GM18867 (cell line): ENCODE measurements at regions not wholly inside any gene's neighbourhood (a gene's known extent, or its start where the extent isn't known, plus 50 kb on each side); places are given as distances from the start of the nearest gene placed in this dataset.
"Not testable (repeated sequence)": the region's sequence is repeated elsewhere in the genome, so short reads cannot be mapped to it uniquely, and the experiment has no call there.

Experiments
- ATAC-seq: cut with Tn5 transposase; IDR thresholded peaks from one replicate; pipeline ENCODE4 v1.9.1; 2021; ENCODE audit warnings: mild to moderate bottlenecking, moderate library complexity; ENCODE audit not compliant: unreplicated experiment

- ATAC-seq = no peak
These were observed 133.8 kb upstream of the TBX3 start for GRCh38 chr12:114817571-114818425.

GRCh38 chr12:114815026-114815795 lies 131.2 kb upstream of the TBX3 start:
- ATAC-seq = no peak

- no peak for ATAC-seq
These were observed 129.1 kb upstream of the TBX3 start for GRCh38 chr12:114812858-114813761.

- ATAC-seq = no peak
These were observed 128.4 kb upstream of the TBX3 start for GRCh38 chr12:114812384-114812783.

- ATAC-seq = no peak
These were observed 125.1 kb upstream of the TBX3 start for GRCh38 chr12:114809097-114809496.

- ATAC-seq = not testable (repeated sequence)
These were observed 117.4 kb upstream of the TBX3 start for GRCh38 chr12:114801381-114801780.

GRCh38 chr12:114800566-114800965 lies 116.6 kb upstream of the TBX3 start:
- not testable (repeated sequence) for ATAC-seq

- ATAC-seq = no peak
These were observed 115.9 kb upstream of the TBX3 start for GRCh38 chr12:114799574-114800487.

- no peak for ATAC-seq
These were observed 110.1 kb upstream of the TBX3 start for GRCh38 chr12:114794049-114794558.

GRCh38 chr12:114790276-114790675 lies 106.3 kb upstream of the TBX3 start:
- no peak for ATAC-seq

- ATAC-seq = no peak
These were observed 105.8 kb upstream of the TBX3 start for GRCh38 chr12:114789821-114790220.

GRCh38 chr12:114789276-114789675 lies 105.3 kb upstream of the TBX3 start:
- no peak for ATAC-seq

GRCh38 chr12:114784526-114784925 lies 100.6 kb upstream of the TBX3 start:
- no peak for ATAC-seq

GRCh38 chr12:114783089-114783618 lies 99.2 kb upstream of the TBX3 start:
- no peak for ATAC-seq

GRCh38 chr12:114780746-114781399 lies 96.9 kb upstream of the TBX3 start:
- ATAC-seq = no peak

- ATAC-seq = no peak
These were observed 95.7 kb upstream of the TBX3 start for GRCh38 chr12:114779647-114780046.

GRCh38 chr12:114779186-114779585 lies 95.2 kb upstream of the TBX3 start:
- no peak for ATAC-seq

- ATAC-seq = no peak
These were observed 92.9 kb upstream of the TBX3 start for GRCh38 chr12:114776731-114777442.
